DND-41 (cell line): ENCODE measurements at regions not wholly inside any gene's neighbourhood (a gene's known extent, or its start where the extent isn't known, plus 50 kb on each side); places are given as distances from the start of the nearest gene placed in this dataset.

ENCODE experiments used
- ATAC-seq: fragments of 200-7000 bp; cut with Tn5 transposase; 3 replicates; pipeline ENCODE4 v1.9.1; 2021; ENCODE audit warnings: low read depth; ENCODE audit not compliant: insufficient read depth
- DNase-seq: peaks from one replicate; pipeline ENCODE4 v3.0.0-alpha.2; 2020
- H2AFZ ChIP-seq: 2 replicates; pipeline ENCODE4 v1.6.0; 2012; ENCODE audit warnings: low read depth, low read length
- H3K27ac ChIP-seq: 2 replicates; pipeline ENCODE4 v1.5.1; 2012; ENCODE audit warnings: low read length, inconsistent platforms
- H3K27me3 ChIP-seq: fragments of 200-600 bp; sonication (generic); 2 replicates; pipeline ENCODE4 v1.6.0; 2012; ENCODE audit warnings: low read length, mild to moderate bottlenecking, inconsistent platforms; ENCODE audit not compliant: insufficient read depth, poor library complexity
- H3K36me3 ChIP-seq: 2 replicates; pipeline ENCODE4 v1.5.1; 2012; ENCODE audit warnings: low read length, inconsistent platforms; ENCODE audit not compliant: insufficient read depth
- H3K4me1 ChIP-seq: 2 replicates; pipeline ENCODE4 v1.5.1; 2012; ENCODE audit warnings: mild to moderate bottlenecking, low read length; ENCODE audit not compliant: insufficient read depth
- H3K4me2 ChIP-seq: 2 replicates; pipeline ENCODE4 v1.6.0; 2012; ENCODE audit warnings: mild to moderate bottlenecking, moderate library complexity, low read length, inconsistent platforms; ENCODE audit not compliant: insufficient read depth
- H3K4me3 ChIP-seq, 2 experiments: fragments of 200-600 bp in 1 of 2; shearing (Covaris generic) in 1 of 2; 2 replicates each; pipeline ENCODE4 v1.5.1; 2012 to 2016; ENCODE audit warnings: inconsistent platforms in 2 of 2, low read length in 2 of 2, mild to moderate bottlenecking in 2 of 2, low read depth in 1 of 2, moderate library complexity in 1 of 2
- H3K79me2 ChIP-seq: 2 replicates; pipeline ENCODE4 v1.6.0; 2012; ENCODE audit warnings: low read length, inconsistent platforms; ENCODE audit not compliant: insufficient read depth
- H3K9ac ChIP-seq: 2 replicates; pipeline ENCODE4 v1.6.0; 2012; ENCODE audit warnings: low read depth, mild to moderate bottlenecking, inconsistent platforms, low read length, moderate library complexity
- H3K9me3 ChIP-seq: 2 replicates; pipeline ENCODE4 v1.5.1; 2012; ENCODE audit warnings: low read length, moderate library complexity, mild to moderate bottlenecking, inconsistent platforms; ENCODE audit not compliant: insufficient read depth, severe bottlenecking
- H4K20me1 ChIP-seq: 2 replicates; pipeline ENCODE4 v1.6.0; 2012; ENCODE audit warnings: low read length; ENCODE audit not compliant: insufficient read depth
- CTCF ChIP-seq: IDR thresholded peaks from 2 replicates; pipeline ENCODE4 v1.5.1; 2012; ENCODE audit warnings: borderline replicate concordance, low read length, moderate library complexity, mild to moderate bottlenecking; ENCODE audit not compliant: poor library complexity, severe bottlenecking; ENCODE audit errors: extremely low read depth
- EZH2 ChIP-seq: IDR thresholded peaks from 3 replicates; pipeline ENCODE4 v1.6.1; 2012; ENCODE audit warnings: borderline replicate concordance, low read depth, mild to moderate bottlenecking, moderate library complexity, low read length, inconsistent platforms; ENCODE audit not compliant: severe bottlenecking

DNA sequence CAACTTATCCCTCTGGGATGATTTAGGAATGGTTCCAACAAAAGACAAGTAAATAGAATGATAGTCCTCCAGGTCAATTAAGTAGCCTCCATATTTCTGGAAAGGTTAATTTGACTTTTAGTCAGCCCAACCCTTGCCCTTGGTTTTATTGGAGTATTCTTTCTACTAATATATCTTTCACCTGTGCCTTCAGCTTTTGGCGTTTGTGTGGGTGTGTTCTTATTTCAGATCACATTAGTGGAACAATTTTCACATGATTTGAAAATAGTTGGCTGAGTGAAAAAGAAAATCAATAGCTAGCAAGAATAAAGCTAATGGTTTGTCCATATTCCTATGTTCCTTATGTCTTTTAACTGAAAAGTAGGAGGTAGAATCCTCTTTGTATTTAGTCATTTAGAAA lies 239.6 kb upstream of the SGK1 start:
- H3K4me1 ChIP-seq = no peaks in the 10 kb centered on the region
- H3K27ac ChIP-seq = no peak overlapping the region
- no peaks in the 10 kb centered on the region for H3K79me2 ChIP-seq
- H3K36me3 ChIP-seq = no peaks in the 10 kb centered on the region
- H3K27me3 ChIP-seq = no peaks in the 10 kb centered on the region
- H2AFZ ChIP-seq = no peak overlapping the region
- no peak overlapping the region for H3K4me2 ChIP-seq
- no peak overlapping the region for H3K9ac ChIP-seq
- no peak for TF ChIP-seq CTCF
- TF ChIP-seq EZH2 = no peak
- DNase-seq (no peak), ATAC-seq (no peak)
- H3K9me3 ChIP-seq = no peaks in the 10 kb centered on the region
- H3K4me3 ChIP-seq = no peak overlapping the region
- H4K20me1 ChIP-seq = no peaks in the 10 kb centered on the region

DNA sequence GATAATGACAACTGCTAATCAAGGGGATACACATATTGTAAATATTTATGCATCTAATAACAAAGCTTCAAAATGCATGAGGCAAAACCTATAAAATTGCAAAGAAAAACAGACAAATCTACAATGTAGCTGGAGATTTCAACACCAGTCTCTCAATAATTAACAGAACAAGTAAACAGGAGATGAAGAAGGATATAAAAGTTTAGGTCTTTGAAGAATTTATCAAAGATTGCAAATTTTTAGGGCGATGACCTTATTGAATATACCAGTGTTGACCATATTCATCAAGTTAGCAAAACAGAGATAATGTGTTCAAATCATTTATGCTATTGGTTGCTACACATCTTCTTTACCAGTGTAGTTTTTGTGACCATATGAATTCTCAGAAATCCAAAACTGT lies 237.8 kb upstream of the SGK1 start:
- no peak for ATAC-seq
- Histone ChIP-seq H3K4me2 (no peak overlapping the region), H3K27me3 (no peaks in the 10 kb centered on the region), H3K36me3 (no peaks in the 10 kb centered on the region), H3K27ac (no peak overlapping the region), H3K9ac (no peak overlapping the region), H2AFZ (no peak overlapping the region), H3K9me3 (no peaks in the 10 kb centered on the region), H3K79me2 (no peaks in the 10 kb centered on the region), H4K20me1 (no peaks in the 10 kb centered on the region), H3K4me3 (no peak overlapping the region), H3K4me1 (no peaks in the 10 kb centered on the region)
- TF ChIP-seq CTCF (no peak), EZH2 (no peak)
- DNase-seq = no peak

DNA sequence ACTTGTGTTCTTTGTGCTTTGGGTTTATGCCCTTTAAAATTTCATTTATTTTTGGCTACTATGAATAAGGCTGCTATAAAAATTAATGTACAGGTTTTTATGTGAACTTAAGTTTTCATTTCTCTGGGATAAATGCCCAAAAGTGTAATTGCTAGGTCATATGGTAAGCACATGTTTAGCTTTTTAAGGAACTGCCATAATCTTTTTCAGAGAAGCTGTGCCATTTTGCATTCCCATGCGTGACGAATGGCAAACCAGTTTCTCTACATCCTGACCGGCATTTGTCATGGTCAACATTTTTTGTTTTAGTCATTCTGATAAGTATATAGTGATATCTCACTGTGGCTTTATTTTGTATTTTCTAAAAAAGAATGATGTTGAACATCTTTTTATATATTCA lies 236.0 kb upstream of the SGK1 start:
- Histone ChIP-seq H3K27ac (no peak overlapping the region), H3K27me3 (no peaks in the 10 kb centered on the region)
- TF ChIP-seq EZH2 (no peak), CTCF (no peak)

DNA sequence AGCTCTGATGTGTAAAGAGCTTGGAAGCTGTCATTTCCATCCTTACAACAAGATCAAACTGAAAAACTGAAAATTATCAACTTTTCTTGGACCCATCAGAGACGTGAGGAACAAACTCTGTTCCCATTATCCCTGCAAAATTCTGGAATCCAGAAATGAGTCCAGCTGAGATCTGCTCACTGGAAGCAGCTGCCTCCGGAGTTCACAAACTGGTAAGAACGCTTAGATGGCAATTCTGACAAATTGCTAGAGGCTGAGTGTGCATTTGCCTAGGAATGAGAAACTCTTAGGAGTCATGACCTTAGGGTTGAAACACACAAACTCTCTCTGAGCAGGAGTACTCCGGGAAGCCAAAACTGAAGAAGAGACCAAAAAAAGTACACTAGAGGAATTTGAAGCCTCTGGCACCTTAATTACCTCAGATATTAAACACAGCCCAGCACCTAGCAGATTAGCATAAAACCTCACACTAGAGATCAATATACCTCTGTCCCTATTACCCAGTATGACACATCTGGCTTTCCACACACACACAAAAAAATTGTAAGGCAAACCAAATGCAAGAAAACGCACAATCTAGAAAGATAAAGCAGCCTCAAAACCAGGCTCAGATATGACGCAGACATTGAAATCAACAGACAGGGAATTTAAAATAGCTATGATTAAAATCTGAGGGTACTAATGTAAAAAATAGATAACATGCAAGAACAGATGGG lies 233.5 kb upstream of the SGK1 start:
- Histone ChIP-seq H4K20me1 (no peaks in the 10 kb centered on the region), H3K79me2 (no peaks in the 10 kb centered on the region), H3K9ac (no peak overlapping the region), H3K4me1 (no peaks in the 10 kb centered on the region), H3K27me3 (no peaks in the 10 kb centered on the region), H3K4me2 (no peak overlapping the region), H2AFZ (no peak overlapping the region), H3K4me3 (no peak overlapping the region), H3K36me3 (no peaks in the 10 kb centered on the region), H3K27ac (no peak overlapping the region), H3K9me3 (no peaks in the 10 kb centered on the region)
- TF ChIP-seq CTCF (no peak), EZH2 (no peak)
- DNase-seq (no peak), ATAC-seq (no peak)

More for the DNA sequence above, 236.0 kb upstream of the SGK1 start:
- Histone ChIP-seq H2AFZ (no peak overlapping the region), H3K4me1 (no peaks in the 10 kb centered on the region), H3K36me3 (no peaks in the 10 kb centered on the region), H3K9ac (no peak overlapping the region), H3K4me2 (no peak overlapping the region), H3K79me2 (no peaks in the 10 kb centered on the region), H3K4me3 (no peak overlapping the region), H4K20me1 (no peaks in the 10 kb centered on the region), H3K9me3 (no peaks in the 10 kb centered on the region)
- DNase-seq (no peak), ATAC-seq (no peak)
